NCI-H69 (cell line): ENCODE measurements at regions not wholly inside any gene's neighbourhood (a gene's known extent, or its start where the extent isn't known, plus 50 kb on each side); places are given as distances from the start of the nearest gene placed in this dataset.
A peak's percentile ranks its signal among the peaks of the same experiment; 100 is the strongest.

Source experiments
- DNase-seq: peaks from one replicate; lab custom pipeline; 2025; lab: John Stamatoyannopoulos, UW

DNA sequence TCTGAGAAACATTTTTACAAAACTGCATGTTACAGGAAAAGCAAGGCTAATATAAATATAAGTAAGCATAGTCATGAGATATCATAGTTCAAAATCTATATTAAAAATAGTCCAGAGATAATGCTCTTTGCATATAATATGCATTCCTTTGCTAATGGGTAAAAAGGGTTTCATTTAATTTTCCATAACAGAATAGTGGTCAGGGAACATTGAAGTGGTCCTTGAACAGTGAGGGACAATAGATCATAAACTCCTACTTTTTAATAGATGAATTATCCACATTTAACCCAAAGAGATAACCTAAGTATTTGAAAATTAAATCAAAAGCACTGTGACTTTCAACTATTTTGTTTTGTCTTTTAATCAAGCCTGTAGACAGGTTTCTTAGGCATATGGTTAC lies 243.1 kb upstream of the ADGRB3 start:
- DNase-seq: no peak

DNA sequence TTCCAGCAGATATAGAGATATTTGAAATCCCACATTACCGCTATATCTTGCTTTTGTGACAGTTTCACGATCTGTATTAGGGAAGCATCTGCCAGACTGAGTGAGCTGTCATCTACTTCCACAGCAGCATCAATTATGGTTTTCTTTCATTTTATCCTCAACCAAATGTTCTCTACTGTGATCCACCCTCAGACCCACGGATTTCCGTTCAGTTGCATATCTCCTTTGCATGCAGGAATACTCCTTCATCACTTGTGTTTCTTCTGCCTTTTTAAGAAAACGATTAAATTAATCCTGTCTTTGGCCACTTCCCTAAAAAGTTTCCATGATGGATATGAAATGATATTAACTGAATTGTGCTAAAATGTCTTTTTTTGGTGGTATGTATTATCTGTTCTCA lies 262.1 kb upstream of the ADGRB3 start:
- DNase-seq: no peak

DNA sequence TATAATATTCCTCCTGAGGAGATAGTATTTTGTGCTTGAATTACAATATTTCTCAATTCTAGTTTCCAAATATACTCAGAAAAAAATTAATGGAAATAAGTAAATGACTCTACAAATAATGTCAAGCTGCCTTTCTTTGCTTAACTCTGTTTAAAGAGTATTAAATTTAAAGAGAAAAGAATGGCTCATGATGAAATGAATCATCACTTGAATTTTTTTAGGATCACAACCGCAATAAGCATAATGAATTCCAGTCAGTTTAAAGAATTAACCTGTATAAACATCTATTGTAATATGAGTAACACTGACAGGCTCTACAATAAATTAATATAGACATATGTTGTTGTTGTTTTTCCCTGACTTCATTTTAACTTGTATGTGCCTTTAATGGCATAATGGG lies 266.2 kb upstream of the ADGRB3 start:
- DNase-seq: no peak

DNA sequence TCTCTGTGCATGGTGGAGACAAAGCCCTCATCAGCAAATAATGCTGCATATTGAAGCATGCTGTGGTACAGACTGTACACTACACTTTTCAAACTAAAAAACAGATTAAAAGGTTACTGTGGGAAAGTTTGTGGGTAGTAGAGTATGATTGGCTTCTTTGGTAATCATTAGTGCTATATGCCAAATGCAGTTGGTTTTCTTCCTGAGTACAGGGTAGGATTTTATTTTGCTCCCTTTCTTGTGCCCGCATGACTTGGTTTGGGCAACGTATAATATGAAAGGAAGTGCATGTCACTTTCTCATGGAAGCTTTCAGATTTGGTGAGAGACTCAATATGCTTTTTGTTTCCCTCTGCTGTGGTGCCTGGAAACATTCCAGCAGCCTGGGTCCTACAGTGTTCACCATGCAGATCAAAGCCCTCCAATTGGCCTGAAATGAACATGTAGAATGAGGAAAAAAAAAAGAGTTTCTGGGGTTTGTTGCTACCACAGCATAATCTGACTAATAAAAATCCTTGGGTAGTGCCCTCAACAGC lies 270.7 kb upstream of the ADGRB3 start:
- DNase-seq: no peak

DNA sequence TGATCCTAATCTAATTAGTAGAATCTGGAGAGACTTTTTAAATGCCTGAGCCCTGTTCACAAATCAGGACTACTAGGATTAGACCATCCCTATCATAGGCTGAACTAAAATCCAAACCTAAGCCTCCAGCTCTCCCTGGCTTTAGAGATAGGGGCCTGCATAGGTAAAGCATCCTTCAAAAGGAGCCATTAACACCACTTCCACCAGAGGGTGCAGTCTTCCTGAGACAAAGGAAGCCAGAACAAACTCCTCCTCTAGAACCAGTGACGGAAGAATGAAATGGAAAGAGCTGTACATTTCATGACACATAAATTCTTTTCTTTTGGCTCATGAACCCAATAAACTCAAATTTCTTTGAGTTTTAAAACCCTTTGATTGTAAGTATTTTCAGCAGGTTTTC lies 291.2 kb upstream of the ADGRB3 start:
- peak; percentile 79 for DNase-seq

DNA sequence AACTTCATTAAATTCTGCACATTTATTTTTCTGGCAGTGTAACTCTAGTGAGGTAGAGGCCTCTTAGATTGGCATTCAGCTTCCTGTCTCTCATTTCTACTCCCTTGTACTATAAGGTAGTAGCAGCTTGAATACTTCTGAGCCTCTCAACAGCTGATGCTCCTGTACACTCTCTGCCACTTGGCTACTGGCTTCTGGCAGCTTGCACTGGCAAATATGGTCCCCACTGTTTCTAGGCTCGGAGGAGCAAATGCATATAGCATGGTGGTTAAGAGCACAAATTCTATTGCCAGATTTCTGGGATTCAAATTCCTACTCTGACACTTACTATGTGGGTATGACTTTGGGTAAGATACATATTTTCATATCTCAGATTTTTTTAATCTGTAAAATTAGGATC lies 292.8 kb upstream of the ADGRB3 start:
- no peak for DNase-seq

DNA sequence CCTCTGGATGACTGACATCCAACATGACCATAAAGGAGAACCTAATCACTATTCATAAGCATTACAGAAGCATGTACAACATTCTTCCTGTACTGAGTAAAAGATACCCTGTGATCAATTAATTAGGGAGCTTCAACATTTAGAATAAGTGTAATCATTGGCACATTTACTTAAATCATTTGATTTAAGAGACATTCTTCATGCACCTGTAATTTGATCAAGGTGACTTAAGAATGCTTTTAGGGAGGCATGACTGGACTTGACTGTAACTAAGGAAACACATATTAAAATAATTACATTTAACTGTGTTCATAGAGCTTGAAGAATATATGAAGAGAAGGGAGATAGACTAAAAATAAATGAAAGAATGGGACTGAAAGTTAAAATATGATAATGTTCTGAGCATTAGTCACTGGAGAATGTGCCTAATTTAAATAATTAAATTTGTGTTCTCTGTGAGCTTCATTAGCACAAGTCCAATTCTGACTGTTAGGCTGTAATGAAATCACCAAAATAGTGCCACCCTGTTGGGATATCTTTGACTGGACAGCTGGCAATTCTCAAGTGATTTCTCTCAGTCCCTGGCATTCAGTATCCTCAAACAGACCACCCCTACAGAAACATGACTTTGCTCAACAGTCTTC lies 295.5 kb upstream of the ADGRB3 start:
- DNase-seq: peak; percentile 55

DNA sequence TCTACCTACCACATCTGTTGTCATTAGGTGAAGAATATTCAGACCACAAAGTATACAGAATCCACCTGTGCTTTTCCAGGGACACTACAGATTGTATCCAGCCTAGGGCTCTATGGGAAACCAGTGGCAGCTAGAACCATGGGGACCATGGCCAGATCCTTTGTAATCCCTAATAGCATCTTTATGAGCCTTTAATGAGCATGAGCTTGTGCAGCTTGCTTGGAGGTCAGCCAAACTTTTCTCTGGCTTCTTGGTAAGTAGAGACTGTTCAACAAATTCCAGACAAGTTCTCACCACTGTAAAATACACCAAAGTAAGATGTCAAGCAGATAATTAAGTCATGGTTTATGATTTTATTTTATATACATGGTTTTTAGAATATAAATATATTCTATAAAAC lies 301.6 kb upstream of the ADGRB3 start:
- DNase-seq: peak; percentile 64

DNA sequence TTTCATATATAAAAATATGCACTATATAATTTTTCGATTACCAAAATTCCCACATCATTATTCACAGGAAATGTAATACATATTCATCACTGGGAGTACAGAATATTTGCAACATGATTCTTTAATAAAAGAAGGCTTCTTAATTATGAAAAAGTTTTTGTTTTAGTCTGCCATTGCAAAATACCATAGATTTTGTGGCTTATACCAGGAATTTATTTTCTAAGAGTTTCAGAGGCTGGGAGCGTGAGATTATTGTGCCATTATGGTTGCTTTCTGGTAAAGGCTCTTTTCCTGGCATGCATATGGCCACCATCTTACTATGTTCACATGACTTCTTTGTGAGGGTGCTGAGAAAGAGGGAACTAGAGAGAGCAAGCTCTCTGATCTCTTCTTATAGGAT lies 306.9 kb upstream of the ADGRB3 start:
- no peak for DNase-seq

DNA sequence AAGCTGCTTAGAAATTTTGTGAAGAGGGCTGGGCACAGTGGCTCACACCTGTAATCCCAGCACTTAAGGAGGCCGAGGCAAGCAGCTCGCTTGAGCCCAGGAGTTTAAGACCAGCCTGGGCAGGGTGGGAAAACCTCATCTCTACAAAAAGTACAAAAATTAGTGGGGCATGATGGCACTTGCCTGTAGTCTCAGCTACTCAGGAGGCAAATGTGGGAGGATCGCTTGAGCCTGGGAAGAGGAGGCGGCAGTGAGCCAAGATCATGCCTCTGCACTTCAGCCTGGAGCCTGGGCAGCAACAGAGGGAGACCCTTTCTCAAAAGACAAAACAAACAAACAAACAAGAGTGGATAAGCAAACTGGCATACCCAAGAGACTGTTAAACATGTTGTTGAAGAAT lies 308.3 kb upstream of the ADGRB3 start:
- no peak for DNase-seq

DNA sequence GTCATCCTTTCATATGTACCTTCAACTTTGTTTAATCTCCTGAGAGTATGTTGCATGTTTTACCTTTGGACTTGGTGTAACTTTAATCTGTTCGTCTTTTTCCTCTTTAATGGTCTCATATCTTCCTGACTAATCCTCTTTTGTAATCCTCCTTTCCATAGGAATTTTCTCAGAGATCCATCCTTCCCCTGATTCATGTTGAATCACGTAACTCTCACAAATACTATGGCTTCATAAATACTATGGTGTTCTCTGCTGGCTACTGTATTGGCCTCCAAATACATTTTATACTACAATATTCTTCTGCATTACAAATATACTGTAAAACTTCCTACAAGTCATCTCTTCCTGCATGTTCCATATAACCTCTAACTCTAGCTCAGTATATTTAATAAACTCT lies 317.7 kb upstream of the ADGRB3 start:
- no peak for DNase-seq

DNA sequence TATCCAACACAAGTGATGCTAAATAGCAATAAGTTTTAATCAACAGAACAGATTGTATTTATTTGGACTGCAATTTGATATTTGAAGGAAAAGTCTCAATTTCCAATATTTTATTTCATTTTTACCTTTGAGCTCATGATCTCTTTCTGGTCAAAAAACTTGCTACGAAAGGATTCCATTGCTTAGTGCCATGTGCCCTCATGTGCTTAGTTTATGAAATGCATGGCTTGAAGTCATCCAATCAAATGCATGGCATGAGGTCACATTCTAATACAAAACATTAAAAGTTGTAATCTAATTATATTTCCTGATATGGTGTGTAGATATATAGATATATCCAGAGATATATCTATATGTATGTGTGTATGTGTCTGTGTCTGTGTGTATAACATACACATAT lies 321.2 kb upstream of the ADGRB3 start:
- DNase-seq: peak; percentile 22

DNA sequence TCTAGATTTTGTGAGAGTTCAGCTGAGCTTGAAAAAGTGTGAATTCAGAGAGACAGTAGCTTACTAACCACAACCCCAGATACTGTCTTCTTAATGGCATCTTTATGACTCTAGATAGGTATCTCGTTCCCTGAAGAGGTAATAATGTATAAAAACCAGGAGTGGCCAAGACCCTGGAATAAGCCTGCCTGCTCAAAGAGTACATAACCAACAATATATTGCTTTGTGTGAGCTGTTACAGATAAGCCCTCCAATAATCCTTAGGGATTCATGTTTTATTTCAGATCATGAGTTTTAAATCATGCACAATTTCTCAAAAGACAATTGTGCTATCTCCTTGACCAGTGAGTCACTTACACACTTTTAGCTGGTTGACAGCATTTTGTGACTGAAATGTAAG lies 327.8 kb upstream of the ADGRB3 start:
- no peak for DNase-seq

DNA sequence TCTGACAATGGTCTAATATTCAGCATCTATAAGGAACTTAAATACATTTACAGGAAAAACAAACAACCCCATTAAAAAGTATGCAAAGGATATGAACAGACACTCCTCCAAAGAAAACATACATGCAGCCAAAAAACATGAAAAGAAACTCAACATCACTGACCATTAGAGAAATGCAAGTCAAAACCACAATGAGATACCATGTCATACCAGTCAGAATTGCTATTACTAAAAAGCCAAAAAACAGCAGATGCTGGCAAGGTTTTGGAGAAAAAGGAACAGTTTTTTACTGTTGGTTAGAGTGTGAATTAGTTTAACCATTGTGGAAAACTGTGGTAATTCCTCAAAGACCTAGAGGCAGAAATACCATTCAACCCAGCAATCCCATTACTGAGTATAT lies 339.0 kb upstream of the ADGRB3 start:
- no peak for DNase-seq

DNA sequence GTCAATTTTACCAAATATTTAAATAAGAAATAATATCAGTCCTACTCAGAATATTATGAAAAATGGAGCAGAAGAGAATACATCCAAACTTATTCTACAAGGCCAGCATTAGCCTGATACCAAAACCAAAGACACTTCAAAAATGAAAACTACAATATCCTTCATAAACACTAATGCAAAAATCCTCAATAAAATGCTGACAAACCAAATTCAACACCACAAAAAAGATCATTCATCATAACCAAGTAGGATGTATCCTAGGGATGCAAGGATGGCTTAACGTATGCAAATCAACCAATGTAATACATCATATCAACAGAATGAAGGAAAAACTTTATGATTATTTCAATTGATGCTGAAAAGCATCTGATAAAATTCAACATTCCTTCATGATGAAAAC lies 352.4 kb upstream of the ADGRB3 start:
- no peak for DNase-seq

DNA sequence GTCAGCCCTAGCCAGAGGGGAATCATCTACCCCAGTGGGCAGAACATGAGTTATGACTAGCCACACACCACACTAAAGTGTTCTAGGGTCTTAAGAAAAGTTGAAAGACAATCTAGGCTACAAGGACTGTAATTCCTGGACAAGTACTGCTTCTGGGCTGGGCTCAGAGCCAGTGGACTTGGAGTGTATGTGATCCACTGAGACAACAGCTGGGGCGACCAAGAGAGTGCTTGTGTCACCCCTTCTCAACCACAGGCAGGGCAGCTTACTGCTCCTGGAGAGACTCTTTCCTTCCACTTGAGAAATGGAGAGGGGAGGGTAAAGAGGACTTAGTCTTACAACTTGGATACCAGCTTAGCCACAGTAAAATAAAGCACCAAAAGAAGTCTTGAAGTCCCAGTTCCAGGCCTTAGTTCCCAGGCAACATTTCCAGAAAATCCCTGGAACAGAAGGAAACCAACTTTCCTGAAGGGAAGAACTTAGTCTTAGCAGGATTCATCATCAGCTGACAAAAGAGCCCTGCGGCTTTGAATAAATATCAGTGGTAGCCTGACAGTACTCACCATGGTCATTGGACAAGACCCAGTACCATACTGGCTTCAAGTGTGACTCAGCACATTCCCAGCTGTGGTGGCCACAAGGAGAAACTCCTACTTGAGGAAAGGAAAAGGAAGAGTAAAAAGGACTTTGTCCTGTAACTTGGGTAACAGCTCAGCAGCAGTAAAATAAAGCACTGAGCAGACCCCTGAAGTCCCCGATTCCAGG lies 355.1 kb upstream of the ADGRB3 start:
- no peak for DNase-seq

DNA sequence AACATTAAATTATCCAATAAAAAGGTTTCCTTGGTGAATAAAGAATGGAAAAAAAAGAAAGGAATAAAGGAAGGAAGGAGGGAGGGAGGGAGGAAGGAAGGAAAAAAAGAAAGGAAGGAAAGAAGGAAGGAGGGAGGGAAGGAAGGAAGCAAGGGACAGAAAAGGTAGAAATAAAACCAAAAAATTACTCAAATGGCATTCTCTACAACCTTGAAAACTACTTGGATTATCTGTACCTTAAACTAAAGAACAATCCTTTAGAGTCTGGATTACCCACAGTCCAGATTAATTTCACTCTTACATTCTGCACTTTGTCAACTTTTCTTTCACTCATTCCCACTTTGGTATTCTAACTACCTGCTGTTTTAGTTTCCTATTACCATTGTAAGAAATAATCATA lies 361.8 kb upstream of the ADGRB3 start:
- no peak for DNase-seq

DNA sequence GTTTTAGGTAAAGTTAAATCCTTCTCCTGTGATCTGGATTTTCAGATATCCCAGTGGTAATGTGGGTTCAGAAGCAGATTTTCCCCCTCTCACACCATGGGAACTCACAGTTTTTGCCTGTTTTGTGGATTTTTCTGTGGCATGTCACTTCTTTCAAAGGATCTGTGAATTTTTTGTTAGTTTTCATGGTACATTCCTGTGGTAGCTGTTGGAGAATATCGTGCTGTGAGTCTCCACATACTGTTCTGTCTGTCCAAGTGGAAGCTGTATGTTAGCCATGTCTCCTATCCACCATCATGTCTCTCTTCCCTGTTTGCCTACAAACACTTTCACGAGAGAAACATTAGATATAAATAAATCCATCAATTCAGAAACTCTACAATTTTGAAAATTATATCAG lies 378.7 kb upstream of the ADGRB3 start:
- DNase-seq: no peak

DNA sequence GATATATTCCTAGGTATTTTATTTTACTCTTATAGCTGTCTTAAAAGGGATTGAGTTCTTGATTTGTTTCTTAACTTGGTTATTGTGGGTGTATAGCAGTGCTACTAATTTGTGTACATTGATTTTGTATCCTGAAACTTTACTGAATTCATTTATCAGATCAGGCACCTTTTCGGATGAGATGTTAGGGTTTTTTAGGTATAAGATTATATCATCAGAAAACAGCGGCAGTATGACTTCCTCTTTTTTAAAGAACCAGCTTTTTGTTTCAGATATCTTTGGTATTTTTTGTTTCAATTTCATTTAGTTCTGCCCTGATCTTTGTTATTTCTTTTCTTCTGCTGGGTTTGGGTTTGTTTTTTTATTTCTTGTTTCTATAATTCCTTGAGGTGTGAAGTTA lies 382.4 kb upstream of the ADGRB3 start:
- no peak for DNase-seq

DNA sequence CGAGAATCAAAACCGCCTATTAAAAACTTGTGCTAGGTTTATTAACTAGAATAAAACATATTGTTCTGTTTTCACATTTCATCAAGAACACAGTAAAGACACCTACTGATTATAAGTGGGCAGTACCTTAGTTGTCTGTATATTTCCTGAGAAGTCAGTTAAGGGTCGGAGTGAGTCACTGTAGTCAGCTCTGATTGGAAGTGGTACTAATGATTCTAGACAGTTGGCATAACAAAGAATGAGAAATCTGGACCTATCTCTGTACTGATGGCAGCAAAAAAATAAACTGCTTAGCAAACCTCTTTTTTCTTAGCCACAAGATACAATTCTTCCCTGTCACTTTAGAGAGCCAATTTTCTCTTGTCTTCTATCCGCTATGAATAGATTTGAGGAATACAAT lies 387.3 kb upstream of the ADGRB3 start:
- DNase-seq: no peak

DNA sequence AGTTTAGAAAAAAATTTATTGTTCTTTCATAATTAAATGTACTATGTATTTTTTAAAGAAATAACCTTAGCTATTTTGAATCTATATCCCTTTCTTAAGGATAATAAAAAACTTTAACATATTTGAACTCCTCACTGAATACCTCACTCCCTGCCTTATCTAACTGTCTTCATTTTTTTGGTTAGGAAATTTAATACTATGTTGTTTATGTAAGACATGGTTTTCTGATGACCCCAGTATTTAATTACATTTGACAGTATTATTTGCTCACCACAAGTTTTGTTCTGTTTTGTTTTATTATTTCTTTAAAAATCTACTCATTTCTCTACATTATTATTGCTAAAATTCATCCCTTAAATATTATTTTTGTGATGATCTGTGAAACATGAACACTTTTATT lies 394.4 kb upstream of the ADGRB3 start:
- no peak for DNase-seq

DNA sequence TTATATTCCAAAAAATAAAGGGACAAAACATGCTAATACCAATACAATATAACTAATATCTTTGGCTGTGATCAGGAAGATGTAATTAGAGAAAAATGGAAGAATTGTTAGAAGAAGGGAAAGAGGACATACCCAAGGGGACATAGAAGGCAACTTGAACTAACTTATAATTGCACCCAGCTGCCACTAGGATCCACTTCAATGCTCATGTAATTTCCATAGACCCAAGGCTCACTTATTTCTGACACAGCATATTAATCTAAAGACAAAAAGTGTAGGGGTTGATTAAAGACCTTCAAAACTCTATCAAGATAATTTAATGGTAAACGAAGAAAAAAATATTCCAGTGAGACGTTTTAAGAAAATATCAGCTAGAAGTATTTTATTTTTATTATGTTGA lies 396.0 kb upstream of the ADGRB3 start:
- no peak for DNase-seq

DNA sequence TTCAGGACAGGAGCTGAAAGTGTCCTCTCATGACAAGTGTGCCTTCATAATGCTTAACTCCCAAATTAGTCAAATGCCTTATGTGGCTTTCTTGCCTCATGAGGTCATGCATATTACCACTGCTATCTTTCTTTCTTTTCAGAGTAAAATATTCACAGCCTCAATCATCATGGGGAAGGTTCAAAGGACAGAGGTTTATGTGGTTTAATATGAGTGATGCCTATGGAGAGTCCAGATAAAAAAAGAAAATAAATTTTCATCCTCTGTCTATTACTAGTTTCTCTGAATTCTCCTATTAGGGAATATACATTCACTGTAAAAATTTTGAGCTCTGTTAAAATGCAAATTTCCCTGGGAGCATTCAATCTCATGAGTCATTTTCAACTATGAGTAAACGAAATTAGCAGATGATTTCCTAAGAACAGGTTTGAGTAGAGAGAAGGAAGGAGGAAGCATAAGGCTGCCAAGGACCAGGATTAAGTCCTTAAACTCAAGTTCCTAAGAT lies 396.9 kb upstream of the ADGRB3 start:
- DNase-seq: no peak

DNA sequence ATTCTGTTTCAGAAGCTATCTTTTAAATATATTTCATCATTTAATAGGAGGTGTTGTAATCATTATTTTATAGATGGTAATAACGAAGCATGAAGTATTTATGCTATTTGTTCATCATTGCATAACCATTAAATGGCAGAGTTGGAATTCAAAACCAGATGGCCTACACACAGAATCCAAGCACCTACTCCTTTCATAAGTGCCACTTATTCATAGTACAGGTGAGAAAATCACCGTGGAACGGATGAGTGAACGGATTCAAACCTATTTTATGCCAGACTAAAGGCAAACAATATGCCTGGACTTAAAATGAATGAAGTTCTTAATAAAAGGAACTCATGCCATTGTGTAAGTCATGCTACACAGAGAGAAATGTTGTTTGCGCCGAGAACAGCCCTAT lies 397.9 kb upstream of the ADGRB3 start:
- no peak for DNase-seq
